ENCODE measurements at regions not wholly inside any gene's neighbourhood (a gene's known extent, or its start where the extent isn't known, plus 50 kb on each side); places are given as distances from the start of the nearest gene placed in this dataset.
A peak's percentile ranks its signal among the peaks of the same experiment; 100 is the strongest.

GRCh38 chr6:41475737-41476357 lies 70.3 kb upstream of the FOXP4 start:
- Histone ChIP-seq H4K20me1 (ENCODE audit: low read depth) (peaks cover 4% of the 10 kb centered on the region), H3K36me3 (no peaks in the 10 kb centered on the region), H3K4me2 (no peak overlapping the region), H3K79me2 (ENCODE audit: low read depth) (no peaks in the 10 kb centered on the region), H3K4me1 (peaks cover 27% of the 10 kb centered on the region), H3F3A (ENCODE audit: low read depth) (peaks cover 21% of the 10 kb centered on the region), H3K4me3 (no peak overlapping the region), H3K9me3 (ENCODE audit: low read depth) (no peaks in the 10 kb centered on the region), H3K27me3 (peaks cover 48% of the 10 kb centered on the region), H3K9ac (no peak overlapping the region), H2AFZ (replicated peaks) (no peak overlapping the region), H3K27ac (no peak overlapping the region)
- no peak for TF ChIP-seq EZH2phosphoT487 (IDR thresholded peaks at IDR 0.05)
- no peak for TF ChIP-seq CTCF (IDR thresholded peaks at IDR 0.05)
- TF ChIP-seq EZH2 (IDR thresholded peaks at IDR 0.05), result no peak
- peak overlapping the region; percentile 10 for H3K27ac Mint-ChIP-seq
- no peaks in the 10 kb centered on the region for H3K9me3 Mint-ChIP-seq
- H3K27me3 Mint-ChIP-seq (ENCODE audit: insufficient read depth, low read depth), result peaks cover 29% of the 10 kb centered on the region
- no peaks in the 10 kb centered on the region for H3K36me3 Mint-ChIP-seq
- no peak for DNase-seq (ENCODE audit: low spot score)
- H3K4me3 Mint-ChIP-seq, result no peak overlapping the region
- H3K4me1 Mint-ChIP-seq, result peaks cover 32% of the 10 kb centered on the region

- TF ChIP-seq CTCF (IDR thresholded peaks at IDR 0.05) (no peak), EZH2phosphoT487 (IDR thresholded peaks at IDR 0.05) (no peak), EZH2 (IDR thresholded peaks at IDR 0.05) (no peak)
- H3K36me3 ChIP-seq, result no peaks in the 10 kb centered on the region
- no peak overlapping the region for H2AFZ ChIP-seq (replicated peaks)
- peak overlapping the region; percentile 22 for H3K27ac Mint-ChIP-seq
- peaks cover 29% of the 10 kb centered on the region for H3K4me1 Mint-ChIP-seq
- H3K4me2 ChIP-seq, result no peak overlapping the region
- DNase-seq (ENCODE audit: low spot score), result no peak
- no peaks in the 10 kb centered on the region for H3K79me2 ChIP-seq (ENCODE audit: low read depth)
- H3K4me3 Mint-ChIP-seq, result no peak overlapping the region
- no peaks in the 10 kb centered on the region for H3K9me3 ChIP-seq (ENCODE audit: low read depth)
- H3K27ac ChIP-seq, result no peak overlapping the region
- H3K9me3 Mint-ChIP-seq, result no peaks in the 10 kb centered on the region
- peaks cover 4% of the 10 kb centered on the region for H4K20me1 ChIP-seq (ENCODE audit: low read depth)
- peaks cover 21% of the 10 kb centered on the region for H3K4me1 ChIP-seq
- peaks cover 15% of the 10 kb centered on the region for H3F3A ChIP-seq (ENCODE audit: low read depth)
- peaks cover 42% of the 10 kb centered on the region for H3K27me3 ChIP-seq
- H3K4me3 ChIP-seq, result no peak overlapping the region
- peaks cover 24% of the 10 kb centered on the region for H3K27me3 Mint-ChIP-seq (ENCODE audit: insufficient read depth, low read depth)
- no peaks in the 10 kb centered on the region for H3K36me3 Mint-ChIP-seq
- no peak overlapping the region for H3K9ac ChIP-seq
Observed at GRCh38 chr6:41476401-41476800, 69.8 kb upstream of the FOXP4 start.

GRCh38 chr6:41477572-41477971 lies 68.6 kb upstream of the FOXP4 start:
- H4K20me1 ChIP-seq (ENCODE audit: low read depth), result no peaks in the 10 kb centered on the region
- no peaks in the 10 kb centered on the region for H3K36me3 Mint-ChIP-seq
- H3F3A ChIP-seq (ENCODE audit: low read depth), result peaks cover 3% of the 10 kb centered on the region
- no peak overlapping the region for H3K4me3 Mint-ChIP-seq
- H3K27me3 Mint-ChIP-seq (ENCODE audit: insufficient read depth, low read depth), result peaks cover 16% of the 10 kb centered on the region
- no peak overlapping the region for H2AFZ ChIP-seq (replicated peaks)
- peaks cover 23% of the 10 kb centered on the region for H3K4me1 Mint-ChIP-seq
- H3K27ac ChIP-seq, result no peak overlapping the region
- H3K9me3 ChIP-seq (ENCODE audit: low read depth), result no peaks in the 10 kb centered on the region
- H3K4me2 ChIP-seq, result no peak overlapping the region
- peaks cover 31% of the 10 kb centered on the region for H3K27me3 ChIP-seq
- DNase-seq (ENCODE audit: low spot score), result peak; percentile 33
- H3K9ac ChIP-seq, result no peak overlapping the region
- no peak overlapping the region for H3K4me3 ChIP-seq
- no peaks in the 10 kb centered on the region for H3K36me3 ChIP-seq
- H3K4me1 ChIP-seq, result peaks cover 9% of the 10 kb centered on the region
- H3K79me2 ChIP-seq (ENCODE audit: low read depth), result no peaks in the 10 kb centered on the region
- peak; percentile 33 for TF ChIP-seq CTCF (IDR thresholded peaks at IDR 0.05)
- no peak for TF ChIP-seq EZH2 (IDR thresholded peaks at IDR 0.05)
- TF ChIP-seq EZH2phosphoT487 (IDR thresholded peaks at IDR 0.05), result no peak
- H3K9me3 Mint-ChIP-seq, result no peaks in the 10 kb centered on the region
- H3K27ac Mint-ChIP-seq, result no peak overlapping the region
